HG03558 (cell line): ENCODE measurements at regions not wholly inside any gene's neighbourhood (a gene's known extent, or its start where the extent isn't known, plus 50 kb on each side); places are given as distances from the start of the nearest gene placed in this dataset.
"Not testable (repeated sequence)": the region's sequence is repeated elsewhere in the genome, so short reads cannot be mapped to it uniquely, and the experiment has no call there.

ENCODE experiments used
- ATAC-seq: cut with Tn5 transposase; IDR thresholded peaks from one replicate; pipeline ENCODE4 v1.9.1; 2021; ENCODE audit warnings: moderate number of reproducible peaks; ENCODE audit not compliant: unreplicated experiment; ENCODE audit errors: extremely low read depth

DNA sequence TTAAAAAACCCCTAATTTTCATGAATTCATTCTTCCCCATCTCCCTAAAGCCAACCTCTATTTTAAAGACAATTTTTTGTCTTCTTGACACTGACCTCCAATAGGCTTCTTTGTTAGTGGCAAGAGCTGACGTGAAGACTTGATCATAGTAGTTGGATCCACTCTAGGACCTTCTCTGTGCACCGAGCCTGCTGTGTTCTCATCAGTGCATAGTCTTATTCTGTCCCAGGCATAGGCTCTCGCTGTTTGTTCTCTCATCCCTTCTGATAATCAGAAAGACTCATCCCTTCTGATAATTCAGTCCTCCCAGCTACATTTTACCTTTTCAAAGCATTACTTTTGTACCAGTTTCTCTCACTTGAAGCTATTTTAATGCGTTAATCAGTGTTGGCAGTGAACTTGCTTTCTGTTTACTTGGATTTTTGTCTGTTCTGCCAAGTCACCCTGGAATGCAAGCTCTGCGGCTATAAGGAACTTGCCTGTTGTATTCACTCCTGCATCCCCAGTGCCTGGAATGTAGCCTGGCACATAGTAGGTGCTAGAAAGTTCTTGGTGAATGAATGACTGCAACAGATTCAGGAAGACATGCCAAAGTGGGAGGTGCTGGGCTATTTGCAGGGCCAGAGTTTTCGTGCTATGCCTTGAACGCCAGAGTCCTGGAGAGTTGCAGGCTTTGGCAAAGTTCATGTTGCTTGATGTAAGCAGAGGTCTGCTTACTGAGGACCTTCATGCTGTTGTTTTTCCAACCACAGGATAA, 147.6 kb upstream of the MPHOSPH6 start:
- ATAC-seq = no peak

DNA sequence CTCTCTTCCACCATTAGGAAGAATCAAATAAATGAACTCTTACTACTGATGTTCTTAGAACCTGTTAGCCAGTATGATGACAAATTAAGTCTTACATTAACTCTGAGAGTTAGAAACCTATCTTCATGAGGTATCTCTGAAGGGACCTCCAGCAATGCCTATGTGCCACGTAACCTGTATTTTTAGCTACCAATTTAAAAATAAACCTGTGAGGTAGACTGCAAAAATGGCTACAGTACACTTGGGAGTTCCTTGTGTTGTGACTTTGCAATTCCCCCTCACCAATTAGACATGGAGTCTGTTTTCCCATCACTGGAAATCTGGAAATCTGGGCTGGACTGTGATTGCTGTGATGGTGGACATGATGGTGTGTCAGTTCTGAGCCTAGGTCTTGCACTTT, 143.7 kb upstream of the MPHOSPH6 start:
- ATAC-seq = no peak

DNA sequence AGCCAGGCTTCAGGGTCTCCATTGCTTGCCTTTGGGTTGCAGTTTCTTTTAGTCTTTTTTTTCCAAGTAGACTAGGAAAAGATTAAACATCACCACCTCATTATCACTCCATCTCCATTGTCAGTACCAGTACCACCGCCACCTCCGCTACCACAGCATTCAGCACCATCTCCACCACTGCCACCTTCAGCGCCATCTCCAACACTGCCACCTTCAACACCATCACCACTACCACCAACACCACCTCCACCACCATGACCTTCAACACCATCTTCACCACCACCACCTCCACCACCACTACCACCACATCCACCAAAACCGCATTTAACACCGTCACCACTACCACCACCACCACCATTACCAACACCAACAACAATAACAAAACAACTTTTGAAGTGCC, 141.5 kb upstream of the MPHOSPH6 start:
- no peak for ATAC-seq

DNA sequence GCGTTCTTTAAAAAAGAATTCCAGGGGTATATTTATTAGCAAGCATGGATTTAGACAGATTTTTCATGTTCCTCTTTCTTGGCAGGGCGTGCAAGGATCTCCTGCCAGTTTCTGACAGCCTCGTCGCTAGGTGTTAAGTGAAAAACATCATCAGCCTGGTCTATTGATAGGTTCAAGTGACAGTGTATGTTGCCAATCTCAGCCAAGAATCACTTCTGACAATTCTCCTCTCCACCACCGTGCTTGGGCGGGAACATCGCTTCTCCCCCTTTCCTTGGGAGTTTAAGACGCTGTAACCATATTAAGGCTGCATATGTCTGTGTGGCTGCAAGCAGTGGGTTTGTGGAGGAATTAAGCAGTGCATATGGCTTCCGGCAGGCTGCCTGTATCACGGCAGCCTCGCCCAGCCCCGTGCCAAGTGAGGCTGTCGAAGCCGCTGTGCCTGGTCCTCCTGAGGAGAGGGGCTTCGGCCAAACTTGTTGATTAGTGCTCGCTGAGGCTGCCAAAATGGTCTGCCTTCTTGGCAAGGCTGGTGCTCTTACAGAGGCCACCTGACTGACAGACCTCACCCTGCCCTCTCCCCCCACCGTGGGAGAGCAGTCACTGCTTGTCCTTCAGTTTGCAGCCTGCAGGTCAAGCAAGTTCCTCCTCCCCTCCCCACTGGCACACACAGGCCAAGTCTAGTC, 132.2 kb upstream of the MPHOSPH6 start:
- no peak for ATAC-seq

DNA sequence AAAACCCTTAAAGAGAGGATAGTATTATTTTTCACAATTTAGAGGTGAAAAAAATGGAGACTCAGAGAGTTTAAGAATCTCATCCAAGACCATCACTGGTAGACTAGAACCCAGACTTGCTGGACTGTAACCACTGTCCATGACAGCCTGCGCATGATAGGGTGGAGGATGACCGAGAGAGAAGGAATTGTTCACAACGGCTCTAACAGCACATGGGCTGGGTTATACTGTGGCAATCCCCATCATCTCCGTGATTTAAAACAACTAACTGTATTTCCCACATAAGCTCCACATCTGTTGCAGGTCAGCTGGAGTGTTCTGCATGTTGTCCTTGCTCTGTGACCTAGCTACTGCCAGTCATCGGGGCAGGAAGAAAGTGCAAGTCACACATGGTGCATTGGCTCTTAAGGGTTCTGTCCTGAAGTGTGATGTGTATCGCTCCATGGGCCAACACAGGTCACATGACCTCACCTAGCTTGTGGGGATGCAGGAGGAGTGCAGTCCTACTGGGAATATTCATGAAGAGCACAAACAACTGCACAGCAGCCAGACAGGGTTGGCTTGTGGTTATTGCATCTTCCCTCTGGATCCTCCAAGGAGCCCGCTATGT, 131.2 kb upstream of the MPHOSPH6 start:
- ATAC-seq = no peak

DNA sequence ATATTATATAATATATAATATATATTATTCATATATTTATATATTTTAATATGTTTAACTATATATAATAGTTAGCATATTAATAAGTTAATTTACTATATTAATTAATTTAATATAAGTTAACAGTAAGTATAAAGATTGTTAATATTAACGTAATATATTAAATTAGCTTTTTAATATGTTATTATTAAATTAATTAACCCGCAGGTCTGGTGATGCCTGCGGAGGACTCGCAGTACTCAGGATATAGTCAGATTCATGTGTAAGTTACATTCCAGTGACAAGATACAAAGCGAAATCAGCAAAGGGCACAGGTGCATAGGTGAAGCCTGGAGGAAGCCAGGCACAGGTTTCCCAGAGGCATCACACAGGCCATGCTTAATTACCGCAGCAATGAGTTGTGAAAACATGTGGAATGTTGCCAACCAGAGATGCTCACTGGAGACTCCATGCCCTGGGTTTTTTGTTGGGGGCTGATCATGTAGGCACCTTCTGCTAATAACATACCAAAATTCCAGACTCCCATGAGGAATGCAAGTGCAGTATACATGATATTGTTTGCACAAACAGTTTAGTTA, 130.4 kb upstream of the MPHOSPH6 start:
- no peak for ATAC-seq

DNA sequence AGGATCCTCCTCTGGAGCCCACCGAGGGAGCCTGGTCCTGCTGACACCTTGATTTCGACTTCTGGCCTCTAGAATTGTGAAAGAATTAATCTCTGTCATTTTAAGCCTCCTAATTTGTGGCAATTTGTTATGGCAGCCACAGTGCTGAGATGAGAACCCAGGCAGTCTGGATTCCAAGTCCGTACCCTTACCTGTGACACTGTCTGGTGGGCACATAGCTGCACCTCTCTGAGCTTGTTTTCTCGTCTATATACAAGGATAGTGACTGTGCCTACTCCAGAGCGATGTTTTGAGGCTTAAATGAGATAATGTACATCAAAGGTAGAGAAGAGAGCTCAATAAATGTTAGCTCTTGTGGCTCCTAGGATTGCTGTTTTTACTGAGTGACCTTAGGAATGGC, 128.4 kb upstream of the MPHOSPH6 start:
- no peak for ATAC-seq

DNA sequence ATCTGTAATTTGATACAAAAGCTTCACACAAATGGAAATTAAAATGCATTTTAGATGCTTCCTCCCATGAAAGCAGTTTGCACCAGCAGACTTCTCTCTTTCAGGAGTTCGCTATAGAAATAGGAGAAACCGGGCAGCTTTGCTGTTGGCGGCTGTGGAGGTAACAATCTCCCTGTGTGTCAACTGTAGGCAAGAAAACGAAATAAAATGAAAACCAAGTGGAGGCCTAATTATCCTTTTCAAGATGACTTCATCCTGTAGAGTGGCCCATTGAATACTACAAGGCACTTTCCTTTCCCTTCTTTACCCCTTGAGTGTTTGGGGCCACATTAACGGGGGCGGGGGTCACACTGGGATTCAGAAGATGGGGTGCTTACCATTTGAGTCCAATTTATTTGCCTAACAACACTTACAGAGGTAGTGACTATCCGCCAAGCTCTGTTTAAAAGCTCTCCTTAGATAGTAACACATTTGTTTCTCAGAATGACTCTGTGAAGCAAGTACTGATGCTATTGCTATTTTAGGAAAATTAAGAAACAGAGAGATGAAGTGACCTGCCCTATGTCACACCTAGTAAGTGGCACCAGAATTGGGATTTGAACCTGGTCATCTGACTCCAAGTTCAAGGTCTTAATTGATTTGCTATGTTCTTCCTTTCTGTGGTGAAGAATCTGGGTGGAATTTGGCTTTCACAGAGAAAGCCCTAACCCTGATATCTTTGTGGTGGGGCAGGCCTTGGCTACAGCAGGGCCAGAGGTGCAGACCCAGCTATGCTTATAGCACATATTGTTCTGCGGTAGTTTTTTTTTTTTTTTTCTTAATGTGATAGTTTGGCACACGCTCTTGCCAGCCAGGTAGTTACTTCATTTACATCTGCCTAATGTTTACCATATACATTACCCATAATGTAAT, 125.5 kb upstream of the MPHOSPH6 start:
- no peak for ATAC-seq

DNA sequence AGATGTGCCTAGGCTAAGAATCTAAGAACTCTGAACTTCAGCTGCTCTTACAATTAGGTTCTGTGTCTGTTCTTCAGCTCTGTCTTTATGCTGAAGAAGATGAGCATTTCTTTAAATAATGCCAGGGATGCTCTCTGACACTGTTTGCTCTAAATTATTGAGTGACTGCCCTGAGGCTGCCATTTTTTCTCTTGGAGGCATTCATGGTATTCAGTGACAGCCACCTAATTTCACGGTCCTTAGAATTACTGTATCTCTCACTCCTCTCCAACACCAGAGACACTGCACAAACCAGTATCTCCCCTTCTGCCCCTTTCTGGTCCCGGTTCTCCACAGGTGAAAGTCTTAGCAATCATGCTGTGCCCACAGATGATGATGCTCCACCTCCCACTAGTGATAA, 123.6 kb upstream of the MPHOSPH6 start:
- ATAC-seq = no peak

DNA sequence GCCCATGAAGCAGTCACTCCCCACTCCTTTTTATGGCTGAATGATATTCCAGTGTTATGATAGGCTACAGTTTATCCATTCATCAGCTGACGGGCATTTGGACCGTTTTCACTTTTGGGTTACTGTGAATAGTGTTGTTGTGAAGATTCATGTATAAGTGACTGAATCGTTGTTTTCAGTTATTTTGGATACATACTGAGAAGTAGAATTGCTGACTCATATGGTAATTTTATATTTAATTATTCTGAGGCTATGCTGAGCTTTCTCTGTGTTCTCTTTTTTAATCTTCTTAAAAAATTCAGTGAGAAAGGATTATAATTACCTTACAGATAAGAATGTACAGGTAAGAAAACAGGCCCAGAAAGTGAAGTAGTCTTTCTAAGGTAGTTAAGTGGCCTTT, 117.9 kb upstream of the MPHOSPH6 start:
- ATAC-seq = no peak

DNA sequence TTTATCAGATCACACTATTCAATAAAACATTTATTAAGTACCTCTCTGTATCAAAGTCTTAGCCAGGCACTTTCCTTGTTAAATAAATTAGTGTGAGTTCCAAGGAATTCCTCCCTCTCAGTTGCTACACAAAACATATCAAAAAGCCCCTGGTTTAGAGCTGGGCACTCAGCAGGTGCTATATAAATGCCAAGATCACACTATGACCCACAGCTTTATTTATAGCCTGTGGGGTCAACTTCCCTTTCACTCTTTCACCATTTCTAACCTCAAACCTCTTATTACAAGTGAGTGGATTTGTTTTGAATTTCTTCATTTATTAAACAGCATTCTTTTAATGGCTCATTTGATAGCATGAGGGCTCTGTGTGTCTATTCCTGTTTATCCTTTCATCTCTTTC, 112.6 kb upstream of the MPHOSPH6 start:
- ATAC-seq = no peak

DNA sequence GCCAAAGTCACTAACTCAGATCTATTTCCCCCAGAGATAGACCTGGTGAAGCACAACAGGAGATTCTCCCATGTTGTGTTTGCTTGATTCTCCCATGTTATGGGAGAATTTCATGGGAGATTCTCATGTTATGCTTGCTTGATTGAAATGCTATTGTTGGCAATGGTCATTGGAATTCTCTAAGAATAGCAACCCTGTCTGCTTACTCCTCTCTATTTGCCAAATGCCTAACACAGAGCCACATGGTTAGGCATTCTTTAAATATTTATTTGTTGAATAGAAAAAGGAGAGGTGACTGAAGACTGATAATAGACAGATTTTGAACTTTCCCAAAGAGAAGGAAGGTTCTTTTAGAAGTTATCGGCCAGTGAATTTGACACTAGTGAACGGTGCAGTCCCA, 111.5 kb upstream of the MPHOSPH6 start:
- ATAC-seq = no peak

DNA sequence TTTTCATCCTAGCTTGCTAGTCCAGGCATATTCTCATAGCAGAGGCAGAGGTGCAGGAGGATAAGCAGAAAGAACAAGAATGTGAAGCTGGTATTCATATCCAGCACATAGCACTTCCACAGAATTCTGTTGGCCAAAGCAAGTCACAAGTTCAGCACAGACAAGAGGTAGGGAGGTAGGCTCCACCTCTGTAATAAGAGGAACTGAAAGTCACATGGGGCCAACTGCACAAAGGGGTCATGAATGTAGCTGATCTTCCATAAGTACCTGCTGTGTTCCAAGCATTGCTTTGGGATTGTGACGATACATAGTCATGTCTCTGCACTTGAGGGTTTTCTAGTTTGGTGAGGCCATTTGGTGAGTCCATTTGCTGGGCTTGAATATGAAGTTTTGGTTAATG, 110.8 kb upstream of the MPHOSPH6 start:
- no peak for ATAC-seq

DNA sequence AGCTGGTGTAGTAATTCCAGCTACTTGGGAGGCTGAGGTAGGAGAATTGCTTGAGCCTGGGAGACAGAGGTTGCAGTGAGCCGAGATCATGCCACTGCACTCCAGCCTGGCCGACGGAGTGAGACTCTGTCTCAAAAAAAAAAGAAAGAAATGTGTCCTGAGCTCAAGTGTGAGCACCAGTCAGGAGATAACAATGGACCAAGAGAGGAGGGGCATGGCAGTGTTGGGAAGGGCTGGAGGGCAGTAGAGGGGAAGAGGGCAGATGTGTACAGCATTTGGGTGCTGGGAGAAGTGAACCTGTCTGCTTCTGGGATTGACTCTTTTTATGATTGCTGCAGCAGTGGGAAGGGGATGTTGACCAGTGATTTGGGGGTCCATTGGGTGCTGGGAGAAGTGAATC, 105.3 kb upstream of the MPHOSPH6 start:
- ATAC-seq = not testable (repeated sequence)

DNA sequence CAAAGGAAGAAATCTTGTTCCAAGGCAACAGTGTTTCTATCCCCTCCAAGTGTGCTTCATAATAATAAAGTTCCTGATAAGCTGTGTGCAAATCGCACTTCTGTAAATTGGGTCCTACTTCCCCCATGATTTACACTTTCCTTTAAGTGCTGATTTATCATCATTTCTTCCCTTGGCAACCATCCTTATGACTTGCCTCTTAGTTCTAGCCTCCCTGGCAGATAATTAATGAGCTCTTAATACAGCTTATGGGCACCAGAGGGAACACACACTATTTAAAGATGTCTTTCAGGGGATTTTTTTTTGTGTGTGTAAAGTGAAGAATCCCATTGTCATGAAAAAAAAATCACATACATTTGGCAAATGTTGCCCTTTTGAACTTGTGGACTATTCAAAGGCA, 101.6 kb upstream of the MPHOSPH6 start:
- no peak for ATAC-seq

DNA sequence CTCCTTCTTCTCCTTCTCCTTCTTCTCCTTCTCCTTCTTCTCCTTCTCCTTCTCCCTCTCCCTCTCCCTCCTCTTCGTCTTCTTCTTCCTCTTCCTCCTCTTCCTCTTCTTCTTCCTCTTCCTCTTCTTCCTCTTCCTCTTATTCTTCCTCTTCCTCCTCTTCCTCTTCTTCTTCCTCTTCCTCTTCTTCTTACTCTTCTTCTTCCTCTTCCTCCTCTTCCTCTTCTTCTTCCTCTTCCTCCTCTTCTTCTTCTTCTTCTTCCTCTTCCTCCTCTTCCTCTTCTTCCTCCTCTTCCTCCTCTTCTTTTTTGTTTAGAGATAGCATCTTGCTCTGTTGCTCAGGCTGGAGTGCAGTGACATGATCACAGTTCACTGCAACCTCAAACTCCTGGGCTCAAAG, 97.7 kb upstream of the MPHOSPH6 start:
- not testable (repeated sequence) for ATAC-seq

DNA sequence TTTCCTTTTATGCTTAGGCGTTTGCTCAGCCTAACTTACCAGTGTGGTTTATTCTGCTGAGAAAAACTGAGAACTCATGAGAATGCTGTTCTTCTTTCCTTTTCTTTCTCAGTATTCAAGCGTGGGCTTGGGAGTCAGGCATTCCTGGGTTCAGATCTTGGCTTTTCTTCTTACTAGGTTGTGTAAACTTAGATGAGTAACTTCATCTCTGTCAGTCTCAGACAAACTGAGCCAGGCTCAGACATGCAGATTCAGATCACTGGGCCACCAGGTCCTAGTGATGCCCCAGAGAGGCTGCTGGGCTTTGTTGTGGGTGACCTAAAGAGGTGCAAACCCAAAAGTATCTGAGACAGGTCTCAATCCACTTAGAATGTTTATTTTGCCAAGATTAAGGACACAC, 95.8 kb upstream of the MPHOSPH6 start:
- no peak for ATAC-seq

DNA sequence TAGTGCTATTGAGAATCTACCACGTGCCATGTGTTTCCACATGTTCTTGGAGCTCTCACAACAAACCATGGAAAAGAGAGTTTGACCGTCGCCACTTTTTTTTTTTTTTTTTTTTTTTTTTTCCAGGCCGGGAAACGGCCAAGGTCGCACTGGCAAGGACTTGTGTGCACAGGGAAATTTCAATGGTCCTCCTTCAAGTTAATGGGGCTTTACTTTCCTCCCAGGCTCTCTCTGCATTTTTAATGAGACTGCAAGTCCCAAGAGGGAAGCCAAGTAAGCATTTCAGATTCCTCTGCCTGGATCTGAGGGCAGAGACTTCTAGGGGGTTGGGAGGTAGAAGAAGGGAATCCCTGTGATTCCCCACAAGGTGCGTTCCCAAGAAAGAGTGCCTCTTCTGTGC, 94.7 kb upstream of the MPHOSPH6 start:
- ATAC-seq = no peak

DNA sequence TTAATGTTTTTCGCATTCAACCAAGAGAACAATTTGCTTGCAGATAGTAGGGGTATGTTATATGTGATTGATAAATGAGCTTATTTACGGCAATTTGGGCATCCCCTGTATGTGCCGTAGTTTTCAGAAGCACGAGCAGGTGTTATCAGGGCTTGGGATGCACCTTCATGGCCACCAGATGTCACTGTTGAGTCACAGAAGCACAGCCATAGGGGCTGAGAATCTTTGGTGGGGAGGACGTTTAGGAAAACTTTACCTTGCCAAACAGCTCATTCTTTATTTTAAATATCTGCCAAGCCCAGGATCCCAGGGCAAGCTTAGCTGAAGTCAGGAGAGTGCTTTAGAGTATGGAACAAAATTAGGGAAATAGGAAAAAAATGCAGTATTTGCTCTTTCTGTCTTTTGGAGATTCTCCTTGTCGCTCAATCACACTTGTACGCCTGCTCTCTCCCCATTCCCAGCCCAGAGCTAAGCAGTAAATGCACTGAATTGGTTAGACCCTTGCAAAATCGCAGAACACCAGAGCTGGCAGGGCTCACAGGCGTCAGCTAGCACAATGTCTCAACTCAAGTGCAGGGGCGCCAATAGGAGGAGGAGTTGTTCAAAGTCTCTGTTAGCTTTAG, 93.6 kb upstream of the MPHOSPH6 start:
- no peak for ATAC-seq

DNA sequence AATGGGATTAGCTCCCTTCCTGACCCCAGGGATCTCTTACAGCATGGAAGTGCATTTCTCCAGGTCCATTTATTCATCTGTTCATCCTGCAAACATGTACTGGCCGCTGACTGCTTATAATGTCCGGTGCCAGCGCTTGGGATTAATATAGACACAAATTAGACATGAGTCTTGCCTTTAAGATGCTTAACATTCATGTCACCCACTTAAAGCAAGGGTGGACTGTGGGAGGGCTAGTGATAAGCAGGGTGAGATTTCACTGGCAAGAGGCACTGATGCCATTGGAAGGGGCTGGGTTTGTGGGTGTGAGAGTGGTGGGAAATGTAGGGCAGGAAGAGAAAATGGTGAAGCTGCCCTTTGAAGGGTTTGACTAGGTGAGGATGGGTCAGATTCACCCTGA, 92.2 kb upstream of the MPHOSPH6 start:
- no peak for ATAC-seq
